Activated T-helper 2 cell treated with anti-CD3 and anti-CD28 coated beads, Interferon-gamma antibody, Interleukin-2, Interleukin-4, amounts not matched to agents 10 μg/mL and 5 μg/mL and 100 μg/mL, durations not matched to agents 14 hours and 24 hours and 36 hours (primary cell): ENCODE measurements at regions not wholly inside any gene's neighbourhood (a gene's known extent, or its start where the extent isn't known, plus 50 kb on each side); places are given as distances from the start of the nearest gene placed in this dataset.

ENCODE experiments used
- DNase-seq: peaks from one replicate; pipeline ENCODE4 v3.0.0; 2021; ENCODE audit warnings: low spot score
- H3K27ac Mint-ChIP-seq: one replicate; pipeline ENCODE4 v1.8.0; 2021; ENCODE audit warnings: mixed read lengths
- H3K27me3 Mint-ChIP-seq: one replicate; pipeline ENCODE4 v1.8.0; 2021; ENCODE audit warnings: low read depth, mixed read lengths
- H3K36me3 Mint-ChIP-seq: one replicate; pipeline ENCODE4 v1.8.0; 2021; ENCODE audit warnings: low read depth, mixed read lengths
- H3K4me1 Mint-ChIP-seq: one replicate; pipeline ENCODE4 v1.8.0; 2021; ENCODE audit warnings: low read depth, mixed read lengths
- H3K4me3 Mint-ChIP-seq: one replicate; pipeline ENCODE4 v1.8.0; 2021; ENCODE audit warnings: low read depth, mild to moderate bottlenecking, moderate library complexity, mixed read lengths
- H3K9me3 Mint-ChIP-seq: one replicate; pipeline ENCODE4 v1.8.0; 2021; ENCODE audit warnings: mixed read lengths
- intact Hi-C: fragments of 100-400 bp; cut with micrococcal nuclease; formaldehyde crosslinking; loops from one replicate; pipeline ENCODE4 v1.15.1; 2023

GRCh38 chr6:140985679-140986275, 1146.9 kb upstream of the GJE1 start:
- no peaks in the 10 kb centered on the region for H3K27me3 Mint-ChIP-seq
- no peaks in the 10 kb centered on the region for H3K36me3 Mint-ChIP-seq
- no peak overlapping the region for H3K27ac Mint-ChIP-seq
- H3K4me1 Mint-ChIP-seq, result no peaks in the 10 kb centered on the region
- no peak overlapping the region for H3K4me3 Mint-ChIP-seq
- DNase-seq, result no peak
- intact Hi-C loops, result no loop called here
- no peaks in the 10 kb centered on the region for H3K9me3 Mint-ChIP-seq

GRCh38 chr6:140980265-140980887, 1152.3 kb upstream of the GJE1 start:
- Mint-ChIP-seq H3K9me3 (no peaks in the 10 kb centered on the region), H3K4me3 (no peak overlapping the region), H3K27me3 (no peaks in the 10 kb centered on the region), H3K27ac (no peak overlapping the region), H3K36me3 (no peaks in the 10 kb centered on the region), H3K4me1 (no peaks in the 10 kb centered on the region)
- DNase-seq, result no peak
- intact Hi-C loops, result no loop called here

- Mint-ChIP-seq H3K4me3 (no peak overlapping the region), H3K27me3 (no peaks in the 10 kb centered on the region), H3K27ac (no peak overlapping the region), H3K36me3 (no peaks in the 10 kb centered on the region), H3K9me3 (no peaks in the 10 kb centered on the region), H3K4me1 (no peaks in the 10 kb centered on the region)
- intact Hi-C loops, result no loop called here
- DNase-seq, result no peak
Measured at GRCh38 chr6:140979642-140980091, 1153.1 kb upstream of the GJE1 start.

- no peak overlapping the region for H3K4me3 Mint-ChIP-seq
- no peaks in the 10 kb centered on the region for H3K36me3 Mint-ChIP-seq
- DNase-seq, result no peak
- intact Hi-C loops, result no loop called here
- H3K9me3 Mint-ChIP-seq, result no peaks in the 10 kb centered on the region
- no peak overlapping the region for H3K27ac Mint-ChIP-seq
- no peaks in the 10 kb centered on the region for H3K4me1 Mint-ChIP-seq
- H3K27me3 Mint-ChIP-seq, result no peaks in the 10 kb centered on the region
Measured at GRCh38 chr6:140977403-140977802, 1155.3 kb upstream of the GJE1 start.

- DNase-seq, result no peak
- no peaks in the 10 kb centered on the region for H3K4me1 Mint-ChIP-seq
- H3K36me3 Mint-ChIP-seq, result no peaks in the 10 kb centered on the region
- no peaks in the 10 kb centered on the region for H3K27me3 Mint-ChIP-seq
- no peak overlapping the region for H3K4me3 Mint-ChIP-seq
- no peaks in the 10 kb centered on the region for H3K9me3 Mint-ChIP-seq
- intact Hi-C loops, result no loop called here
- H3K27ac Mint-ChIP-seq, result no peak overlapping the region
Measured at GRCh38 chr6:140976806-140977205, 1155.9 kb upstream of the GJE1 start.

GRCh38 chr6:140970485-140970884, 1162.2 kb upstream of the GJE1 start:
- H3K27me3 Mint-ChIP-seq, result no peaks in the 10 kb centered on the region
- no peak for DNase-seq
- H3K9me3 Mint-ChIP-seq, result no peaks in the 10 kb centered on the region
- H3K4me1 Mint-ChIP-seq, result no peaks in the 10 kb centered on the region
- intact Hi-C loops, result no loop called here
- H3K36me3 Mint-ChIP-seq, result no peaks in the 10 kb centered on the region
- H3K27ac Mint-ChIP-seq, result no peak overlapping the region
- H3K4me3 Mint-ChIP-seq, result no peak overlapping the region

- no peak overlapping the region for H3K4me3 Mint-ChIP-seq
- H3K9me3 Mint-ChIP-seq, result no peaks in the 10 kb centered on the region
- H3K36me3 Mint-ChIP-seq, result no peaks in the 10 kb centered on the region
- H3K27me3 Mint-ChIP-seq, result no peaks in the 10 kb centered on the region
- intact Hi-C loops, result no loop called here
- H3K4me1 Mint-ChIP-seq, result no peaks in the 10 kb centered on the region
- DNase-seq, result no peak
- H3K27ac Mint-ChIP-seq, result no peak overlapping the region
Measured at GRCh38 chr6:140968062-140968461, 1164.7 kb upstream of the GJE1 start.

GRCh38 chr6:140966676-140967075, 1166.0 kb upstream of the GJE1 start:
- Mint-ChIP-seq H3K36me3 (no peaks in the 10 kb centered on the region), H3K9me3 (no peaks in the 10 kb centered on the region), H3K4me1 (no peaks in the 10 kb centered on the region), H3K27ac (no peak overlapping the region), H3K4me3 (no peak overlapping the region), H3K27me3 (no peaks in the 10 kb centered on the region)
- DNase-seq, result no peak
- intact Hi-C loops, result no loop called here

GRCh38 chr6:140960566-140960965, 1172.2 kb upstream of the GJE1 start:
- H3K4me3 Mint-ChIP-seq, result no peak overlapping the region
- H3K9me3 Mint-ChIP-seq, result no peaks in the 10 kb centered on the region
- no peaks in the 10 kb centered on the region for H3K4me1 Mint-ChIP-seq
- H3K27ac Mint-ChIP-seq, result no peak overlapping the region
- no peaks in the 10 kb centered on the region for H3K36me3 Mint-ChIP-seq
- H3K27me3 Mint-ChIP-seq, result no peaks in the 10 kb centered on the region
- intact Hi-C loops, result no loop called here
- DNase-seq, result no peak

- no peak for DNase-seq
- Mint-ChIP-seq H3K9me3 (no peaks in the 10 kb centered on the region), H3K4me1 (no peaks in the 10 kb centered on the region), H3K36me3 (no peaks in the 10 kb centered on the region), H3K27me3 (no peaks in the 10 kb centered on the region), H3K4me3 (no peak overlapping the region), H3K27ac (no peak overlapping the region)
- intact Hi-C loops, result no loop called here
Measured at GRCh38 chr6:140957386-140957785, 1175.3 kb upstream of the GJE1 start.

- Mint-ChIP-seq H3K27ac (no peak overlapping the region), H3K4me3 (no peak overlapping the region), H3K9me3 (no peaks in the 10 kb centered on the region), H3K27me3 (no peaks in the 10 kb centered on the region), H3K4me1 (no peaks in the 10 kb centered on the region), H3K36me3 (no peaks in the 10 kb centered on the region)
- intact Hi-C loops, result no loop called here
- no peak for DNase-seq
Measured at GRCh38 chr6:140956571-140957369, 1176.0 kb upstream of the GJE1 start.

GRCh38 chr6:140940251-140940925, 1192.3 kb upstream of the GJE1 start:
- Mint-ChIP-seq H3K9me3 (peaks cover 10% of the 10 kb centered on the region), H3K36me3 (no peaks in the 10 kb centered on the region)
- intact Hi-C loops, result no loop called here

GRCh38 chr6:140932909-140933308, 1199.8 kb upstream of the GJE1 start:
- Mint-ChIP-seq H3K27ac (no peak overlapping the region), H3K4me1 (no peaks in the 10 kb centered on the region), H3K4me3 (no peak overlapping the region), H3K27me3 (no peaks in the 10 kb centered on the region), H3K9me3 (no peaks in the 10 kb centered on the region), H3K36me3 (no peaks in the 10 kb centered on the region)
- DNase-seq, result no peak
- intact Hi-C loops, result no loop called here

More at GRCh38 chr6:140940251-140940925, 1192.3 kb upstream of the GJE1 start:
- no peaks in the 10 kb centered on the region for H3K27me3 Mint-ChIP-seq
- DNase-seq, result no peak
- no peaks in the 10 kb centered on the region for H3K4me1 Mint-ChIP-seq
- H3K27ac Mint-ChIP-seq, result no peak overlapping the region
- no peak overlapping the region for H3K4me3 Mint-ChIP-seq
